Endothelial cell of umbilical vein (primary cell): ENCODE measurements at regions not wholly inside any gene's neighbourhood (a gene's known extent, or its start where the extent isn't known, plus 50 kb on each side); places are given as distances from the start of the nearest gene placed in this dataset.

Experiments used
- BruUV-seq: library from RNA; stranded (reverse); fragments of 400-500 nt; replicated peaks from 2 replicates; lab custom pipeline; 2021; lab: Mats Ljungman, UMichigan
- CTCF ChIA-PET: fragments of 300-600, 350-600 bp; sonication (Branson Sonifier 250); formaldehyde crosslinking; loops from one replicate; lab custom pipeline; 2021; ENCODE audit warnings: antibody characterized with exemption, inconsistent platforms; lab: Charles Lee
- POLR2A ChIA-PET: fragments of 300-600, 350-600 bp; sonication (Branson Sonifier 250); formaldehyde crosslinking; loops from one replicate; lab custom pipeline; 2021; ENCODE audit warnings: antibody characterized with exemption, inconsistent platforms; lab: Charles Lee
- DNase-seq: peaks from one replicate; pipeline ENCODE4 v3.0.0-alpha.2; 2011; ENCODE audit warnings: low read depth, low spot score
- FAIRE-seq: peaks from 2 replicates; lab custom pipeline; 2011; peaks lifted over from hg19 to GRCh38; lab: Jason Lieb, UNC
- H2AFZ ChIP-seq: 2 replicates; pipeline ENCODE4 v1.6.0; 2012; ENCODE audit warnings: low read depth, low read length, control low read depth, inconsistent platforms
- H3K27ac ChIP-seq: 2 replicates; pipeline ENCODE4 v1.5.1; 2011; ENCODE audit warnings: low read depth, mild to moderate bottlenecking, control low read depth, low read length, moderate library complexity; ENCODE audit not compliant: insufficient read depth
- H3K27me3 ChIP-seq, 2 experiments: 2 replicates each; pipeline versions ENCODE4 v1.6.0 to v1.6.1; 2011; ENCODE audit warnings: low read length in 2 of 2, mixed read lengths in 1 of 2; ENCODE audit not compliant: control insufficient read depth in 2 of 2, insufficient read depth in 2 of 2
- H3K36me3 ChIP-seq, 2 experiments: 2 replicates in 1 of 2; 3 replicates in 1 of 2; pipeline ENCODE4 v1.5.1; 2011; ENCODE audit warnings: low read length in 2 of 2, mild to moderate bottlenecking in 1 of 2, moderate library complexity in 1 of 2; ENCODE audit not compliant: control insufficient read depth in 2 of 2, insufficient read depth in 2 of 2; ENCODE audit errors: extremely low read depth in 1 of 2
- H3K4me1 ChIP-seq: 3 replicates; pipeline ENCODE4 v1.5.1; 2011; ENCODE audit warnings: mild to moderate bottlenecking, low read length; ENCODE audit not compliant: control insufficient read depth, insufficient read depth; ENCODE audit errors: extremely low read depth
- H3K4me2 ChIP-seq: 2 replicates; pipeline ENCODE4 v1.6.1; 2011; ENCODE audit warnings: low read length, control low read depth, mixed read lengths; ENCODE audit not compliant: insufficient read depth
- H3K4me3 ChIP-seq, 3 experiments: fragments of 200-600 bp in 1 of 3; sonication (generic), shearing (Covaris generic) in 1 of 3; replicated peaks in 1 of 3; 2 replicates each; pipeline ENCODE4 v1.5.1; 2011 to 2016; ENCODE audit warnings: control low read depth in 3 of 3, low read length in 3 of 3, mild to moderate bottlenecking in 2 of 3, inconsistent platforms in 1 of 3, low read depth in 1 of 3, moderate library complexity in 1 of 3; ENCODE audit not compliant: insufficient read depth in 1 of 3
- H3K79me2 ChIP-seq: 2 replicates; pipeline ENCODE4 v1.6.0; 2012; ENCODE audit warnings: low read length, inconsistent platforms; ENCODE audit not compliant: control insufficient read depth, insufficient read depth
- H3K9ac ChIP-seq: replicated peaks from 2 replicates; pipeline ENCODE3; 2011; ENCODE audit warnings: low read length, control low read depth; ENCODE audit not compliant: insufficient read depth; ENCODE audit errors: extremely low read depth
- H3K9me1 ChIP-seq: replicated peaks from 3 replicates; pipeline ENCODE4 v1.6.0; 2011; ENCODE audit warnings: mild to moderate bottlenecking, low read length; ENCODE audit not compliant: control insufficient read depth, insufficient read depth; ENCODE audit errors: extremely low read depth
- H3K9me3 ChIP-seq: replicated peaks from 2 replicates; pipeline ENCODE4 v1.5.1; 2012; ENCODE audit warnings: low read length, inconsistent platforms; ENCODE audit not compliant: control insufficient read depth, insufficient read depth
- H4K20me1 ChIP-seq: replicated peaks from 2 replicates; pipeline ENCODE3; 2011; ENCODE audit warnings: mild to moderate bottlenecking, low read length; ENCODE audit not compliant: control insufficient read depth, insufficient read depth; ENCODE audit errors: extremely low read depth
- CTCF ChIP-seq, 2 donors: IDR thresholded peaks; 1 replicate in 1 of 2; 2 replicates in 1 of 2; pipeline ENCODE4 v1.5.1; 2011; ENCODE audit warnings: low read length in 2 of 2, mild to moderate bottlenecking in 2 of 2, moderate library complexity in 2 of 2, control low read depth in 1 of 2, inconsistent platforms in 1 of 2, low read depth in 1 of 2; ENCODE audit not compliant: insufficient read depth in 1 of 2; ENCODE audit errors: extremely low read depth in 1 of 2
- EZH2 ChIP-seq: IDR thresholded peaks from 2 replicates; pipeline ENCODE4 v1.6.1; 2012; ENCODE audit warnings: borderline replicate concordance, low read depth, mild to moderate bottlenecking, moderate library complexity, low read length, inconsistent platforms; ENCODE audit not compliant: severe bottlenecking
- FOS ChIP-seq: IDR thresholded peaks from 2 replicates; pipeline ENCODE4 v1.6.1; 2011; ENCODE audit warnings: mild to moderate bottlenecking, low read length, moderate library complexity, borderline replicate concordance; ENCODE audit not compliant: insufficient read depth
- GATA2 ChIP-seq: IDR thresholded peaks from 2 replicates; pipeline ENCODE4 v1.7.0; 2011; ENCODE audit warnings: low read depth, mild to moderate bottlenecking, moderate library complexity, mixed read lengths, low read length; ENCODE audit not compliant: insufficient read length, insufficient read depth
- JUN ChIP-seq: IDR thresholded peaks from 2 replicates; pipeline ENCODE4 v1.6.1; 2011; ENCODE audit warnings: borderline replicate concordance, low read depth; ENCODE audit not compliant: insufficient read length, insufficient read depth
- MAX ChIP-seq: IDR thresholded peaks from 2 replicates; pipeline ENCODE4 v1.6.1; 2011; ENCODE audit not compliant: insufficient read depth, insufficient read length
- MYC ChIP-seq: IDR thresholded peaks from one replicate; pipeline ENCODE4 v1.6.1; 2011; ENCODE audit warnings: mild to moderate bottlenecking, low read depth, low read length
- POLR2A ChIP-seq: IDR thresholded peaks from 2 replicates; pipeline ENCODE4 v1.6.1; 2012; ENCODE audit warnings: low read depth, mild to moderate bottlenecking, control low read depth, low read length
- POLR2AphosphoS5 ChIP-seq: IDR thresholded peaks from 2 replicates; pipeline ENCODE4 v1.6.1; 2012; ENCODE audit warnings: low read depth, mild to moderate bottlenecking, control low read depth, low read length, moderate library complexity; ENCODE audit not compliant: insufficient read depth
- dilution Hi-C: fragments of 300-500 bp; cut with MboI; formaldehyde crosslinking; loops from one replicate; pipeline ENCODE4 v1.15.0; 2019; ENCODE audit warnings: low sequenced_read_pairs; ENCODE audit not compliant: extremely low pct_ligation_motif_present
- intact Hi-C: fragments of 100-400 bp; cut with micrococcal nuclease; formaldehyde crosslinking; loops from one replicate; pipeline ENCODE4 v1.10.0; 2022

- no peak for TF ChIP-seq EZH2
- no peak for TF ChIP-seq POLR2A
- TF ChIP-seq MYC: no peak
- TF ChIP-seq MAX: no peak
- no peak for TF ChIP-seq JUN
- TF ChIP-seq GATA2: no peak
- no peak for TF ChIP-seq CTCF (IDR thresholded peaks at IDR 0.05; ENCODE audit: extremely low read depth in 1 of 2, insufficient read depth in 1 of 2, low read depth in 1 of 2, low read length in 2 of 2)
- no peak for TF ChIP-seq FOS
- TF ChIP-seq POLR2AphosphoS5: no peak
- no peaks in the 10 kb centered on the region for H3K36me3 ChIP-seq
Observed at GRCh38 chr15:36422631-36423030, 156.8 kb upstream of the CDIN1 start.

More at GRCh38 chr15:36422631-36423030, 156.8 kb upstream of the CDIN1 start:
- H3K4me1 ChIP-seq: peaks cover 2% of the 10 kb centered on the region
- no peaks in the 10 kb centered on the region for H3K9me3 ChIP-seq
- dilution Hi-C loops (no loop called here), intact Hi-C loops (no loop called here)
- no peak overlapping the region for H3K9ac ChIP-seq
- no TSS peak for BruUV-seq
- ChIA-PET POLR2A (no interaction called here), CTCF (no interaction called here)
- H3K4me3 ChIP-seq: no peak overlapping the region
- no peak overlapping the region for H3K27ac ChIP-seq
- H4K20me1 ChIP-seq: no peaks in the 10 kb centered on the region
- no peak for DNase-seq
- H3K9me1 ChIP-seq: no peaks in the 10 kb centered on the region
- no peaks in the 10 kb centered on the region for H3K27me3 ChIP-seq
- no peaks in the 10 kb centered on the region for H3K79me2 ChIP-seq
- no peak for FAIRE-seq
- H3K4me2 ChIP-seq: no peak overlapping the region
- H2AFZ ChIP-seq: no peak overlapping the region
